GM12878 (cell line): ENCODE measurements at regions not wholly inside any gene's neighbourhood (a gene's known extent, or its start where the extent isn't known, plus 50 kb on each side); places are given as distances from the start of the nearest gene placed in this dataset.

Experiments used
- ATAC-seq: fragments of 200-7000 bp; cut with Tn5 transposase; 3 replicates; pipeline ENCODE4 v1.9.1; 2020; ENCODE audit warnings: mild to moderate bottlenecking, moderate library complexity
- BruUV-seq: library from RNA; stranded (reverse); fragments of 400-500 nt; replicated peaks from 2 replicates; lab custom pipeline; 2021; lab: Mats Ljungman, UMichigan
- CTCF ChIA-PET: fragments of 300-600 bp; sonication (Branson Sonifier 250); formaldehyde crosslinking; extraction: SDS; loops from one replicate; lab custom pipeline; 2021; ENCODE audit warnings: inconsistent platforms; lab: Yijun Ruan, JAX
- POLR2A ChIA-PET: fragments of 350-600 bp; formaldehyde crosslinking; extraction: SDS; loops from one replicate; lab custom pipeline; 2021; ENCODE audit warnings: inconsistent platforms; lab: Charles Lee
- RAD21 ChIA-PET: fragments of 300-600 bp; sonication (Branson Sonifier 250); formaldehyde crosslinking; loops from one replicate; lab custom pipeline; 2023; ENCODE audit warnings: antibody characterized with exemption; ENCODE audit not compliant: unreplicated experiment; lab: Charles Lee
- SMC1A ChIA-PET: fragments of 300-600 bp; sonication (Branson Sonifier 250); formaldehyde crosslinking; loops from one replicate; lab custom pipeline; 2023; ENCODE audit not compliant: unreplicated experiment, uncharacterized antibody; lab: Charles Lee
- DNase-seq: peaks from one replicate; pipeline ENCODE4 v3.0.0-alpha.2; 2011; ENCODE audit warnings: low read depth, low spot score
- FAIRE-seq: peaks from 3 replicates; lab custom pipeline; 2011; peaks lifted over from hg19 to GRCh38; lab: Jason Lieb, UNC
- H2AFZ ChIP-seq: 2 replicates; pipeline ENCODE4 v1.6.0; 2011; ENCODE audit warnings: low read depth, low read length, control low read depth; ENCODE audit not compliant: control insufficient read depth
- H3K27ac ChIP-seq: 2 replicates; pipeline ENCODE4 v1.5.1; 2011; ENCODE audit warnings: control low read depth; ENCODE audit not compliant: control insufficient read depth, insufficient read depth
- H3K27me3 ChIP-seq, 2 experiments: replicated peaks in 1 of 2; 2 replicates each; pipeline versions ENCODE4 v1.6.0 to v1.6.1; 2011; ENCODE audit warnings: low read length in 1 of 2; ENCODE audit not compliant: control insufficient read depth in 2 of 2, insufficient read depth in 2 of 2
- H3K36me3 ChIP-seq, 2 experiments: 2 replicates each; pipeline ENCODE4 v1.5.1; 2011; ENCODE audit warnings: low read length in 1 of 2; ENCODE audit not compliant: control insufficient read depth in 2 of 2, insufficient read depth in 2 of 2
- H3K4me1 ChIP-seq: 2 replicates; pipeline ENCODE4 v1.6.1; 2011; ENCODE audit warnings: mild to moderate bottlenecking, low read length, moderate library complexity, mixed read lengths; ENCODE audit not compliant: control insufficient read depth, insufficient read depth
- H3K4me2 ChIP-seq: 2 replicates; pipeline ENCODE4 v1.6.0; 2011; ENCODE audit warnings: control low read depth; ENCODE audit not compliant: control insufficient read depth, insufficient read depth
- H3K4me3 ChIP-seq: fragments of 200-600 bp; sonication (generic); 2 replicates; pipeline ENCODE4 v1.5.1; 2016
- H3K79me2 ChIP-seq: 2 replicates; pipeline ENCODE4 v1.6.0; 2011; ENCODE audit warnings: low read length; ENCODE audit not compliant: control insufficient read depth, insufficient read depth
- H3K9ac ChIP-seq: 2 replicates; pipeline ENCODE4 v1.8.0; 2011; ENCODE audit warnings: low read length, control low read depth, mixed read lengths; ENCODE audit not compliant: control insufficient read depth, insufficient read depth
- H3K9me3 ChIP-seq: replicated peaks from 3 replicates; pipeline ENCODE4 v1.5.1; 2011; ENCODE audit warnings: mild to moderate bottlenecking, low read length; ENCODE audit not compliant: control insufficient read depth, insufficient read depth
- H4K20me1 ChIP-seq: 2 replicates; pipeline ENCODE4 v1.6.0; 2011; ENCODE audit not compliant: control insufficient read depth, insufficient read depth
- CBX5 ChIP-seq: sonication (generic); IDR thresholded peaks from 2 replicates; pipeline ENCODE4 v1.6.1; 2016; ENCODE audit warnings: low read depth, moderate library complexity, mild to moderate bottlenecking, inconsistent platforms
- CHD2 ChIP-seq: IDR thresholded peaks from 2 replicates; pipeline ENCODE4 v1.6.1; 2011; ENCODE audit warnings: low read depth, low read length, improper control_type of control experiment, borderline replicate concordance
- DPF2 ChIP-seq: fragments of 450-650 bp; IDR thresholded peaks from 2 replicates; pipeline ENCODE4 v1.6.1; 2017; ENCODE audit warnings: mild to moderate bottlenecking
- FOXK2 ChIP-seq: fragments of 450-650 bp; IDR thresholded peaks from 2 replicates; pipeline ENCODE4 v1.6.1; 2017; ENCODE audit warnings: mild to moderate bottlenecking, moderate library complexity
- KLF5 ChIP-seq: fragments of 450-650 bp; IDR thresholded peaks from 2 replicates; pipeline ENCODE4 v1.6.1; 2014; ENCODE audit warnings: mild to moderate bottlenecking; ENCODE audit not compliant: partially characterized antibody
- TBL1XR1 ChIP-seq: IDR thresholded peaks from 2 replicates; pipeline ENCODE4 v1.6.1; 2012; ENCODE audit warnings: low read depth, low read length, improper control_type of control experiment
- WGBS: methylation state at CpG from one replicate; pipeline ENCODE4 v1.1.6; 2016; ENCODE audit warnings: low lambda C conversion rate; ENCODE audit not compliant: insufficient replicate concordance, insufficient coverage; ENCODE audit errors: missing lambda C conversion rate; 5-methylcytosine and 5-hydroxymethylcytosine counted together
- in situ Hi-C: fragments of 300-500 bp; cut with MboI; formaldehyde crosslinking; loops from 9 replicates; pipeline ENCODE4 v1.14.3; 2018; ENCODE audit warnings: mixed read lengths
- intact Hi-C: fragments of 100-400 bp; cut with micrococcal nuclease; formaldehyde crosslinking; loops from one replicate; pipeline ENCODE4 v1.14.2; 2022; ENCODE audit not compliant: unreplicated experiment
- TF ChIP-seq, protein P1 (sequence below): IDR thresholded peaks from 2 replicates; pipeline ENCODE4 v1.6.1; 2011; ENCODE audit warnings: low read depth, low read length, improper control_type of control experiment, borderline replicate concordance
- TF ChIP-seq, protein P2 (sequence below): fragments of 450-650 bp; conservative IDR thresholded peaks from 2 replicates; pipeline ENCODE4 v1.6.1; 2017; ENCODE audit warnings: mild to moderate bottlenecking, moderate library complexity

- POLR2A ChIA-PET: no interaction called here
- H4K20me1 ChIP-seq: no peaks in the 10 kb centered on the region
- intact Hi-C loops: no loop called here
- H3K9ac ChIP-seq: no peak overlapping the region
- WGBS: 0% methylated on average over 1 of the region's 1 CpG
- H3K4me1 ChIP-seq: no peaks in the 10 kb centered on the region
- SMC1A ChIA-PET: no interaction called here
- no peaks in the 10 kb centered on the region for H3K9me3 ChIP-seq
- no peak overlapping the region for H3K4me2 ChIP-seq
- CTCF ChIA-PET: no interaction called here
- H3K36me3 ChIP-seq: no peaks in the 10 kb centered on the region
- no peak overlapping the region for H3K4me3 ChIP-seq
- no peaks in the 10 kb centered on the region for H3K27me3 ChIP-seq
- FAIRE-seq: no peak
- ATAC-seq: no peak
- H3K27ac ChIP-seq: no peak overlapping the region
- TF ChIP-seq DPF2 (no peak), KLF5 (no peak), CHD2 (no peak), FOXK2 (no peak), CBX5 (no peak), TBL1XR1 (no peak)
- TF ChIP-seq, protein P1, sequence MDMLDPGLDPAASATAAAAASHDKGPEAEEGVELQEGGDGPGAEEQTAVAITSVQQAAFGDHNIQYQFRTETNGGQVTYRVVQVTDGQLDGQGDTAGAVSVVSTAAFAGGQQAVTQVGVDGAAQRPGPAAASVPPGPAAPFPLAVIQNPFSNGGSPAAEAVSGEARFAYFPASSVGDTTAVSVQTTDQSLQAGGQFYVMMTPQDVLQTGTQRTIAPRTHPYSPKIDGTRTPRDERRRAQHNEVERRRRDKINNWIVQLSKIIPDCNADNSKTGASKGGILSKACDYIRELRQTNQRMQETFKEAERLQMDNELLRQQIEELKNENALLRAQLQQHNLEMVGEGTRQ: no peak
- TF ChIP-seq, protein P2, sequence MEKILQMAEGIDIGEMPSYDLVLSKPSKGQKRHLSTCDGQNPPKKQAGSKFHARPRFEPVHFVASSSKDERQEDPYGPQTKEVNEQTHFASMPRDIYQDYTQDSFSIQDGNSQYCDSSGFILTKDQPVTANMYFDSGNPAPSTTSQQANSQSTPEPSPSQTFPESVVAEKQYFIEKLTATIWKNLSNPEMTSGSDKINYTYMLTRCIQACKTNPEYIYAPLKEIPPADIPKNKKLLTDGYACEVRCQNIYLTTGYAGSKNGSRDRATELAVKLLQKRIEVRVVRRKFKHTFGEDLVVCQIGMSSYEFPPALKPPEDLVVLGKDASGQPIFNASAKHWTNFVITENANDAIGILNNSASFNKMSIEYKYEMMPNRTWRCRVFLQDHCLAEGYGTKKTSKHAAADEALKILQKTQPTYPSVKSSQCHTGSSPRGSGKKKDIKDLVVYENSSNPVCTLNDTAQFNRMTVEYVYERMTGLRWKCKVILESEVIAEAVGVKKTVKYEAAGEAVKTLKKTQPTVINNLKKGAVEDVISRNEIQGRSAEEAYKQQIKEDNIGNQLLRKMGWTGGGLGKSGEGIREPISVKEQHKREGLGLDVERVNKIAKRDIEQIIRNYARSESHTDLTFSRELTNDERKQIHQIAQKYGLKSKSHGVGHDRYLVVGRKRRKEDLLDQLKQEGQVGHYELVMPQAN: no peak
- TF ChIP-seq, all 136 proteins: peak for 0
- in situ Hi-C loops: no loop called here
- no peak overlapping the region for H2AFZ ChIP-seq
- no TSS peak for BruUV-seq
- H3K79me2 ChIP-seq: no peaks in the 10 kb centered on the region
- no peak for DNase-seq
- RAD21 ChIA-PET: interaction anchor here (0.8 kb wide), 1 partner anchor 11 kb away, joined by 3 read pairs; no protein-coding TSS in a partner anchor
These were observed 490.8 kb upstream of the TMPRSS15 start for GRCh38 chr21:18894387-18894786.
